Neural crest cell (in vitro differentiated cells): ENCODE measurements at regions not wholly inside any gene's neighbourhood (a gene's known extent, or its start where the extent isn't known, plus 50 kb on each side); places are given as distances from the start of the nearest gene placed in this dataset.

Source experiments
- DNase-seq: peaks from one replicate; pipeline ENCODE4 v3.0.0; 2021; ENCODE audit warnings: low read depth, mixed read lengths, low spot score
- H3K27ac Mint-ChIP-seq: one replicate; pipeline ENCODE4 v1.8.0; 2021; ENCODE audit warnings: mild to moderate bottlenecking, mixed read lengths; ENCODE audit not compliant: unreplicated experiment
- H3K27me3 Mint-ChIP-seq: 2 replicates; pipeline ENCODE4 v1.8.0; 2021; ENCODE audit warnings: low read depth, mild to moderate bottlenecking, mixed read lengths
- H3K36me3 Mint-ChIP-seq: 2 replicates; pipeline ENCODE4 v1.8.0; 2021; ENCODE audit warnings: low read depth, mild to moderate bottlenecking, mixed read lengths
- H3K4me1 Mint-ChIP-seq: 2 replicates; pipeline ENCODE4 v1.8.0; 2021; ENCODE audit warnings: mixed read lengths
- H3K4me3 Mint-ChIP-seq: one replicate; pipeline ENCODE4 v1.8.0; 2021; ENCODE audit warnings: mild to moderate bottlenecking, mixed read lengths
- H3K9me3 Mint-ChIP-seq: 2 replicates; pipeline ENCODE4 v1.8.0; 2021; ENCODE audit warnings: mixed read lengths
- CTCF ChIP-seq: fragments of 200-600 bp; sonication (generic); conservative IDR thresholded peaks from 2 replicates; pipeline ENCODE4 v1.5.0; 2021; ENCODE audit warnings: antibody characterized with exemption, mild to moderate bottlenecking

GRCh38 chr3:97417-98258 is 98.9 kb upstream of the CHL1 start:
- TF ChIP-seq CTCF = no peak
- Mint-ChIP-seq H3K27ac (no peak overlapping the region), H3K27me3 (no peaks in the 10 kb centered on the region), H3K4me3 (no peak overlapping the region), H3K9me3 (peaks cover 3% of the 10 kb centered on the region), H3K36me3 (no peaks in the 10 kb centered on the region), H3K4me1 (peaks cover 24% of the 10 kb centered on the region)
- DNase-seq = no peak

- DNase-seq = no peak
- Mint-ChIP-seq H3K36me3 (no peaks in the 10 kb centered on the region), H3K27ac (no peak overlapping the region), H3K4me1 (peaks cover 24% of the 10 kb centered on the region), H3K9me3 (peaks cover 3% of the 10 kb centered on the region), H3K4me3 (no peak overlapping the region), H3K27me3 (no peaks in the 10 kb centered on the region)
- no peak for TF ChIP-seq CTCF
Observed at GRCh38 chr3:98259-98654, 98.3 kb upstream of the CHL1 start.

GRCh38 chr3:99506-99905 is 97.1 kb upstream of the CHL1 start:
- Mint-ChIP-seq H3K27ac (no peak overlapping the region), H3K4me3 (no peak overlapping the region), H3K9me3 (peaks cover 3% of the 10 kb centered on the region), H3K36me3 (no peaks in the 10 kb centered on the region), H3K4me1 (peaks cover 24% of the 10 kb centered on the region), H3K27me3 (no peaks in the 10 kb centered on the region)
- no peak for DNase-seq
- no peak for TF ChIP-seq CTCF

- Mint-ChIP-seq H3K27me3 (no peaks in the 10 kb centered on the region), H3K4me1 (peaks cover 25% of the 10 kb centered on the region), H3K36me3 (no peaks in the 10 kb centered on the region), H3K4me3 (no peak overlapping the region), H3K27ac (no peak overlapping the region), H3K9me3 (no peaks in the 10 kb centered on the region)
- no peak for DNase-seq
- TF ChIP-seq CTCF = no peak
Observed at GRCh38 chr3:102484-102883, 94.1 kb upstream of the CHL1 start.

GRCh38 chr3:103991-104390 is 92.6 kb upstream of the CHL1 start:
- H3K4me1 Mint-ChIP-seq = peaks cover 22% of the 10 kb centered on the region

More at GRCh38 chr3:103991-104390, 92.6 kb upstream of the CHL1 start:
- no peak for TF ChIP-seq CTCF
- no peak overlapping the region for H3K4me3 Mint-ChIP-seq
- H3K27ac Mint-ChIP-seq = no peak overlapping the region
- no peaks in the 10 kb centered on the region for H3K36me3 Mint-ChIP-seq
- DNase-seq = no peak
- H3K27me3 Mint-ChIP-seq = no peaks in the 10 kb centered on the region
- H3K9me3 Mint-ChIP-seq = no peaks in the 10 kb centered on the region
